Heart left ventricle (tissue), 13 donors: ENCODE measurements at regions not wholly inside any gene's neighbourhood (a gene's known extent, or its start where the extent isn't known, plus 50 kb on each side); places are given as distances from the start of the nearest gene placed in this dataset.
"Not testable (repeated sequence)": the region's sequence is repeated elsewhere in the genome, so short reads cannot be mapped to it uniquely, and the experiment has no call there.

Experiments
- POLR2A ChIP-seq, 2 donors: fragments of 450-650 bp; IDR thresholded peaks; one replicate each; pipeline ENCODE4 v1.6.1; 2017; ENCODE audit warnings: antibody characterized with exemption in 2 of 2, mild to moderate bottlenecking in 2 of 2, moderate library complexity in 2 of 2
- TF ChIP-seq, protein P1 (sequence below), 12 donors: fragments of 200-600 bp; sonication (generic) in 4 of 12; IDR thresholded peaks; one replicate each; pipeline versions ENCODE4 v1.5.0 to v1.8.0; 2018 to 2022; ENCODE audit warnings: antibody characterized with exemption in 12 of 12, mild to moderate bottlenecking in 5 of 12
- donor health status: ischemic (EF 13 %, LVEDD 7.1; RV severe dilation, severe dysfunction).
- donor health status: DM: no; HTN: yes; CAD: no.
- donor health status: DM: no; HTN: no; CAD: no.
- donor health status: ischemic (EF 25% LVEDD 6.9; RV normal size, moderate dysfunction).
- donor health status: ischemic (EF 25% LVEDD 5.7; RV mildly dilated, moderate dysfunction).
- donor health status: ischemic (EF 35%, LVEDD 5.7; RV mildly dilated, moderate dysfunction).
- donor health status: nonischemic (EF 11% LVEDD 7.7; RV severe dilation, severe dysfunction).
- donor health status: DM: yes; HTN: yes; CAD: no.
- donor health status: PGD.
- donor health status: ischemic (EF 29% LVEDD 5.4; RV normal size, mild dysfunction).
- donor health status: nonischemic (EF 23%, LVEDD 6.1; RV moderate dilation, normal function).

- not testable (repeated sequence) for TF ChIP-seq POLR2A (IDR thresholded peaks at IDR 0.05)
- TF ChIP-seq, protein P1, sequence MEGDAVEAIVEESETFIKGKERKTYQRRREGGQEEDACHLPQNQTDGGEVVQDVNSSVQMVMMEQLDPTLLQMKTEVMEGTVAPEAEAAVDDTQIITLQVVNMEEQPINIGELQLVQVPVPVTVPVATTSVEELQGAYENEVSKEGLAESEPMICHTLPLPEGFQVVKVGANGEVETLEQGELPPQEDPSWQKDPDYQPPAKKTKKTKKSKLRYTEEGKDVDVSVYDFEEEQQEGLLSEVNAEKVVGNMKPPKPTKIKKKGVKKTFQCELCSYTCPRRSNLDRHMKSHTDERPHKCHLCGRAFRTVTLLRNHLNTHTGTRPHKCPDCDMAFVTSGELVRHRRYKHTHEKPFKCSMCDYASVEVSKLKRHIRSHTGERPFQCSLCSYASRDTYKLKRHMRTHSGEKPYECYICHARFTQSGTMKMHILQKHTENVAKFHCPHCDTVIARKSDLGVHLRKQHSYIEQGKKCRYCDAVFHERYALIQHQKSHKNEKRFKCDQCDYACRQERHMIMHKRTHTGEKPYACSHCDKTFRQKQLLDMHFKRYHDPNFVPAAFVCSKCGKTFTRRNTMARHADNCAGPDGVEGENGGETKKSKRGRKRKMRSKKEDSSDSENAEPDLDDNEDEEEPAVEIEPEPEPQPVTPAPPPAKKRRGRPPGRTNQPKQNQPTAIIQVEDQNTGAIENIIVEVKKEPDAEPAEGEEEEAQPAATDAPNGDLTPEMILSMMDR (IDR thresholded peaks at IDR 0.05): not testable (repeated sequence)
Measured at GRCh38 chr3:195964318-195965107, 56.2 kb upstream of the TNK2 start.
